GM23338 (cell line): ENCODE measurements at regions not wholly inside any gene's neighbourhood (a gene's known extent, or its start where the extent isn't known, plus 50 kb on each side); places are given as distances from the start of the nearest gene placed in this dataset.

Experiments
- ATAC-seq: fragments of 200-7000 bp; cut with Tn5 transposase; 3 replicates; pipeline ENCODE4 v1.9.1; 2020
- DNase-seq: peaks from one replicate; pipeline ENCODE4 v3.0.0-alpha.2; 2015; ENCODE audit warnings: low spot score
- H2AFZ ChIP-seq: fragments of 200-600 bp; sonication (generic); 2 replicates; pipeline ENCODE4 v1.8.0; 2016; ENCODE audit warnings: antibody characterized with exemption, mild to moderate bottlenecking, moderate library complexity
- H3F3A ChIP-seq: fragments of 200-600 bp; sonication (generic); replicated peaks from 2 replicates; pipeline ENCODE4 v1.8.0; 2017; ENCODE audit warnings: antibody characterized with exemption, mixed run types, low read depth
- H3K27ac ChIP-seq: fragments of 200-600 bp; sonication (generic); 2 replicates; pipeline ENCODE4 v1.6.1; 2016; ENCODE audit warnings: low read depth
- H3K27me3 ChIP-seq: fragments of 200-600 bp; sonication (generic); 2 replicates; pipeline ENCODE4 v1.8.0; 2016; ENCODE audit warnings: mild to moderate bottlenecking, mixed run types, moderate library complexity; ENCODE audit not compliant: insufficient read depth
- H3K36me3 ChIP-seq: fragments of 200-600 bp; sonication (generic); 2 replicates; pipeline ENCODE4 v1.8.0; 2016; ENCODE audit warnings: mild to moderate bottlenecking; ENCODE audit not compliant: insufficient read depth
- H3K4me1 ChIP-seq: fragments of 200-600 bp; sonication (generic); 2 replicates; pipeline ENCODE4 v1.8.0; 2016; ENCODE audit warnings: mild to moderate bottlenecking, moderate library complexity; ENCODE audit not compliant: insufficient read depth
- H3K4me2 ChIP-seq: fragments of 200-600 bp; sonication (generic); 2 replicates; pipeline ENCODE4 v1.7.1; 2017; ENCODE audit warnings: mixed run types
- H3K4me3 ChIP-seq: fragments of 200-600 bp; sonication (generic); 2 replicates; pipeline ENCODE4 v1.6.1; 2016; ENCODE audit warnings: mixed run types
- H3K79me2 ChIP-seq: fragments of 200-600 bp; sonication (generic); replicated peaks from 2 replicates; pipeline ENCODE4 v1.8.0; 2017; ENCODE audit warnings: mild to moderate bottlenecking; ENCODE audit not compliant: insufficient read depth
- H3K9me2 ChIP-seq: fragments of 200-600 bp; sonication (generic); 2 replicates; pipeline ENCODE4 v1.8.0; 2017; ENCODE audit not compliant: insufficient read depth
- H4K20me1 ChIP-seq: fragments of 200-600 bp; sonication (generic); replicated peaks from 2 replicates; pipeline ENCODE4 v1.8.0; 2017; ENCODE audit warnings: mild to moderate bottlenecking; ENCODE audit not compliant: insufficient read depth
- H3K27ac Mint-ChIP-seq: 2 replicates; pipeline ENCODE4 v1.8.0; 2020; ENCODE audit warnings: inconsistent platforms, mild to moderate bottlenecking, moderate library complexity, mixed read lengths
- H3K27me3 Mint-ChIP-seq: 3 replicates; pipeline ENCODE4 v1.8.0; 2022; ENCODE audit warnings: low read depth, mild to moderate bottlenecking, moderate library complexity, mixed read lengths, inconsistent platforms; ENCODE audit not compliant: insufficient read depth, poor library complexity
- H3K36me3 Mint-ChIP-seq: 3 replicates; pipeline ENCODE4 v1.8.0; 2021; ENCODE audit warnings: low read depth, mild to moderate bottlenecking, inconsistent platforms, moderate library complexity, mixed read lengths
- H3K4me1 Mint-ChIP-seq: 3 replicates; pipeline ENCODE4 v1.8.0; 2020; ENCODE audit warnings: mild to moderate bottlenecking, inconsistent platforms, mixed read lengths
- H3K4me3 Mint-ChIP-seq: 3 replicates; pipeline ENCODE4 v1.8.0; 2021; ENCODE audit warnings: moderate library complexity, mild to moderate bottlenecking, inconsistent platforms, mixed read lengths
- H3K9me3 Mint-ChIP-seq: 3 replicates; pipeline ENCODE4 v1.8.0; 2020; ENCODE audit warnings: moderate library complexity, mild to moderate bottlenecking, inconsistent platforms, mixed read lengths
- CREB1 ChIP-seq: fragments of 250-450 bp; sonication (Bioruptor Pico); IDR thresholded peaks from 2 replicates; pipeline ENCODE4 v1.5.0; 2020; ENCODE audit warnings: low read depth, mild to moderate bottlenecking, moderate library complexity
- EZH2 ChIP-seq: fragments of 200-600 bp; sonication (generic); IDR thresholded peaks from one replicate; pipeline ENCODE4 v1.8.0; 2017; ENCODE audit warnings: antibody characterized with exemption, mild to moderate bottlenecking, low read depth; ENCODE audit not compliant: unreplicated experiment
- EZH2phosphoT487 ChIP-seq: fragments of 200-600 bp; sonication (generic); IDR thresholded peaks from one replicate; pipeline ENCODE4 v1.8.1; 2018; ENCODE audit warnings: antibody characterized with exemption; ENCODE audit not compliant: unreplicated experiment
- JUNB ChIP-seq: IDR thresholded peaks from one replicate; pipeline ENCODE4 v1.6.1; 2016; ENCODE audit warnings: antibody characterized with exemption; ENCODE audit not compliant: unreplicated experiment
- POLR2AphosphoS5 ChIP-seq: IDR thresholded peaks from 2 replicates; pipeline ENCODE4 v1.6.1; 2016; ENCODE audit warnings: antibody characterized with exemption, low read depth
- STAT1 ChIP-seq: IDR thresholded peaks from one replicate; pipeline ENCODE4 v1.6.1; 2016; ENCODE audit warnings: antibody characterized with exemption; ENCODE audit not compliant: unreplicated experiment
- ZNF331 ChIP-seq: fragments of 250-450 bp; sonication (Bioruptor Pico); IDR thresholded peaks from 2 replicates; pipeline ENCODE4 v1.5.0; 2020; ENCODE audit warnings: low read depth, mild to moderate bottlenecking, moderate library complexity
- TF ChIP-seq, protein P1 (sequence below): IDR thresholded peaks from one replicate; pipeline ENCODE4 v1.6.1; 2018; ENCODE audit warnings: antibody characterized with exemption; ENCODE audit not compliant: unreplicated experiment
- TF ChIP-seq, protein P2 (sequence below), 2 experiments: fragments of 200-600 bp in 1 of 2; sonication (generic) in 1 of 2; conservative IDR thresholded peaks; 2 replicates each; pipeline versions ENCODE4 v1.5.1 to v1.6.1; 2016 to 2017; ENCODE audit warnings: antibody characterized with exemption in 2 of 2, low read depth in 2 of 2, mild to moderate bottlenecking in 2 of 2, moderate library complexity in 1 of 2

DNA sequence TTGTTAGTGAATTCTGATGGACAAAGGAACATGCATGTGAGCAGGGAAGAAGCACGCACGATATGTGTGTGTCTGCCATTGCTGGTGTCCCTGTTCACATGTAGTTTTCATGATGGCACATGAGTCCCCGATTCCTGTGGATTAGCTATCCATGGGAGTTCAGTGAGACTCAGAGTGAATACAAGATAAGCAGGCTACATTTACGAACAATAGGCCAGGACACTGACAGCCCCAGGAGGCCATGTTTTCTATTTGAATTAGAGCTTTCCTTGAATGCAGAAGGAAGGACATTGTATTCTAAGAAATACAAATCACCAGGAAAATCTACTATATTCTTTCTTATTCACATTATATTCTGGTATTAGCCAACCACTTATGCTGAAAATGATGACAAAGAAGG, 171.4 kb downstream of the PPP1R2C start (continued):
- TF ChIP-seq, protein P1, sequence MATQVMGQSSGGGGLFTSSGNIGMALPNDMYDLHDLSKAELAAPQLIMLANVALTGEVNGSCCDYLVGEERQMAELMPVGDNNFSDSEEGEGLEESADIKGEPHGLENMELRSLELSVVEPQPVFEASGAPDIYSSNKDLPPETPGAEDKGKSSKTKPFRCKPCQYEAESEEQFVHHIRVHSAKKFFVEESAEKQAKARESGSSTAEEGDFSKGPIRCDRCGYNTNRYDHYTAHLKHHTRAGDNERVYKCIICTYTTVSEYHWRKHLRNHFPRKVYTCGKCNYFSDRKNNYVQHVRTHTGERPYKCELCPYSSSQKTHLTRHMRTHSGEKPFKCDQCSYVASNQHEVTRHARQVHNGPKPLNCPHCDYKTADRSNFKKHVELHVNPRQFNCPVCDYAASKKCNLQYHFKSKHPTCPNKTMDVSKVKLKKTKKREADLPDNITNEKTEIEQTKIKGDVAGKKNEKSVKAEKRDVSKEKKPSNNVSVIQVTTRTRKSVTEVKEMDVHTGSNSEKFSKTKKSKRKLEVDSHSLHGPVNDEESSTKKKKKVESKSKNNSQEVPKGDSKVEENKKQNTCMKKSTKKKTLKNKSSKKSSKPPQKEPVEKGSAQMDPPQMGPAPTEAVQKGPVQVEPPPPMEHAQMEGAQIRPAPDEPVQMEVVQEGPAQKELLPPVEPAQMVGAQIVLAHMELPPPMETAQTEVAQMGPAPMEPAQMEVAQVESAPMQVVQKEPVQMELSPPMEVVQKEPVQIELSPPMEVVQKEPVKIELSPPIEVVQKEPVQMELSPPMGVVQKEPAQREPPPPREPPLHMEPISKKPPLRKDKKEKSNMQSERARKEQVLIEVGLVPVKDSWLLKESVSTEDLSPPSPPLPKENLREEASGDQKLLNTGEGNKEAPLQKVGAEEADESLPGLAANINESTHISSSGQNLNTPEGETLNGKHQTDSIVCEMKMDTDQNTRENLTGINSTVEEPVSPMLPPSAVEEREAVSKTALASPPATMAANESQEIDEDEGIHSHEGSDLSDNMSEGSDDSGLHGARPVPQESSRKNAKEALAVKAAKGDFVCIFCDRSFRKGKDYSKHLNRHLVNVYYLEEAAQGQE, result no peak
- no peak for TF ChIP-seq STAT1
- TF ChIP-seq EZH2phosphoT487, result no peak

DNA sequence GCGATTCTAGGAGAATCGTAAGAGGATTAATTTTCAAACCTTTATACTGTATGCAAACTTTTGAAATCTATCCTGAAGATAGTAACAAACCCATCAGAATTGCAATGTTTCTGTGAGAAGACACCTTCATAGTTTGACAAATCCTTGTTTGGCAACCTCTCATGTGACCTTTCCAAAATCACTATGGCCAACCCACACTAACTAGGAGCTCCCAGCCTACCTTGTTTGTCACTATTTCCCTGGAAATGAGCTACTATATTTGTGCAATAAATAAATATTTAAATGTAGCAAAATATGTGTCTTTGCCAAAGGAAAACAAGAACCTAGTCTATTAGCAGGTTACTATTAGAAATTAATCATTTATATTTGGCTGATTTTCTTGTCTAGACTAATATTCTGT, 173.7 kb downstream of the PPP1R2C start:
- peaks cover 2% of the 10 kb centered on the region; the same call in 1 of the 3 replicates for H3K36me3 Mint-ChIP-seq
- no peak for DNase-seq
- H3K4me1 Mint-ChIP-seq, result no peaks in the 10 kb centered on the region
- ATAC-seq, result no peak
- no peaks in the 10 kb centered on the region for H3K27me3 Mint-ChIP-seq
- no peaks in the 10 kb centered on the region for H3K79me2 ChIP-seq
- no peak overlapping the region for H3K27ac ChIP-seq
- no peak for TF ChIP-seq JUNB
- H4K20me1 ChIP-seq, result no peaks in the 10 kb centered on the region
- no peaks in the 10 kb centered on the region; the same call in 1 of the 2 replicates for H3K4me1 ChIP-seq
- H3K4me3 ChIP-seq, result no peak overlapping the region
- no peaks in the 10 kb centered on the region for H3K27me3 ChIP-seq
- no peaks in the 10 kb centered on the region for H3K36me3 ChIP-seq
- no peak overlapping the region for H3K4me2 ChIP-seq
- H3K27ac Mint-ChIP-seq, result no peak overlapping the region
- H2AFZ ChIP-seq, result no peak overlapping the region
- no peaks in the 10 kb centered on the region for H3K9me2 ChIP-seq
- H3K9me3 Mint-ChIP-seq, result no peaks in the 10 kb centered on the region
- no peaks in the 10 kb centered on the region for H3F3A ChIP-seq
- H3K4me3 Mint-ChIP-seq, result no peak overlapping the region

DNA sequence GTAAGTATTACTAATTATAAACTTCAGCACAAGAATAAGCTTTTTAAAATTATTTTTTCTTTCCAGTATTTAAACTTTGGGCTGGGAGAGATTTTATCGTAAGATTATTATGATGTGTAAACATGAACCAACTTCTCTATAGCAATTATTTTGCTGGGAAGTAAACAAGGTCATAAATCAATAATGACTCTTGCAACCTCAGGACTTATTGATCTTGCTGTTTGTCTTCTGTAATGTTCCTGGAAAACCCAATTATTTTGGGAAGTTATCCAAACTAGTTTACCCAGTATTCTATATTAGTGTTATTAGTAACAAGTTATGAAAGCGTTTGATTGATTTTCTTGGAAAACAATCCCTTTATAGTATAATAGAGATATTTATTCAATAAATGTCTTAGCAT, 174.9 kb downstream of the PPP1R2C start:
- no peaks in the 10 kb centered on the region for H3F3A ChIP-seq
- no peak for ATAC-seq
- no peaks in the 10 kb centered on the region for H4K20me1 ChIP-seq
- TF ChIP-seq, protein P2, sequence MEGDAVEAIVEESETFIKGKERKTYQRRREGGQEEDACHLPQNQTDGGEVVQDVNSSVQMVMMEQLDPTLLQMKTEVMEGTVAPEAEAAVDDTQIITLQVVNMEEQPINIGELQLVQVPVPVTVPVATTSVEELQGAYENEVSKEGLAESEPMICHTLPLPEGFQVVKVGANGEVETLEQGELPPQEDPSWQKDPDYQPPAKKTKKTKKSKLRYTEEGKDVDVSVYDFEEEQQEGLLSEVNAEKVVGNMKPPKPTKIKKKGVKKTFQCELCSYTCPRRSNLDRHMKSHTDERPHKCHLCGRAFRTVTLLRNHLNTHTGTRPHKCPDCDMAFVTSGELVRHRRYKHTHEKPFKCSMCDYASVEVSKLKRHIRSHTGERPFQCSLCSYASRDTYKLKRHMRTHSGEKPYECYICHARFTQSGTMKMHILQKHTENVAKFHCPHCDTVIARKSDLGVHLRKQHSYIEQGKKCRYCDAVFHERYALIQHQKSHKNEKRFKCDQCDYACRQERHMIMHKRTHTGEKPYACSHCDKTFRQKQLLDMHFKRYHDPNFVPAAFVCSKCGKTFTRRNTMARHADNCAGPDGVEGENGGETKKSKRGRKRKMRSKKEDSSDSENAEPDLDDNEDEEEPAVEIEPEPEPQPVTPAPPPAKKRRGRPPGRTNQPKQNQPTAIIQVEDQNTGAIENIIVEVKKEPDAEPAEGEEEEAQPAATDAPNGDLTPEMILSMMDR (conservative IDR thresholded peaks at IDR 0.05; ENCODE audit: low read depth in 2 of 2), result no peak
- TF ChIP-seq EZH2phosphoT487 (no peak), ZNF331 (CRISPR knock-in tag) (no peak), JUNB (no peak), EZH2 (no peak), CREB1 (CRISPR knock-in tag) (no peak), POLR2AphosphoS5 (no peak)
- TF ChIP-seq, protein P1, result no peak

More for the DNA sequence above, 174.9 kb downstream of the PPP1R2C start:
- Histone ChIP-seq H3K9me2 (no peaks in the 10 kb centered on the region), H3K27me3 (no peaks in the 10 kb centered on the region), H3K36me3 (no peaks in the 10 kb centered on the region), H3K4me1 (no peaks in the 10 kb centered on the region; the same call in 1 of the 2 replicates), H3K27ac (no peak overlapping the region), H2AFZ (no peak overlapping the region), H3K79me2 (no peaks in the 10 kb centered on the region), H3K4me2 (no peak overlapping the region), H3K4me3 (no peak overlapping the region)
- no peak for DNase-seq
- no peaks in the 10 kb centered on the region for H3K27me3 Mint-ChIP-seq
- no peaks in the 10 kb centered on the region for H3K9me3 Mint-ChIP-seq
- H3K4me1 Mint-ChIP-seq, result no peaks in the 10 kb centered on the region
- no peak overlapping the region for H3K4me3 Mint-ChIP-seq
- H3K27ac Mint-ChIP-seq, result no peak overlapping the region
- H3K36me3 Mint-ChIP-seq, result no peaks in the 10 kb centered on the region
